Panc1 (cell line): ENCODE measurements at regions not wholly inside any gene's neighbourhood (a gene's known extent, or its start where the extent isn't known, plus 50 kb on each side); places are given as distances from the start of the nearest gene placed in this dataset.

Experiments used
- CTCF ChIP-seq: fragments of 450-650 bp; IDR thresholded peaks from 2 replicates; pipeline ENCODE4 v1.5.1; 2017; ENCODE audit warnings: mild to moderate bottlenecking
- POLR2AphosphoS5 ChIP-seq: IDR thresholded peaks from 2 replicates; pipeline ENCODE4 v1.6.1; 2012; ENCODE audit warnings: mild to moderate bottlenecking, low read depth, low read length, moderate library complexity
- REST ChIP-seq, 2 experiments: IDR thresholded peaks; 2 replicates each; pipeline ENCODE4 v1.6.1; 2011 to 2012; ENCODE audit warnings: low read depth in 2 of 2, control low read depth in 1 of 2, low read length in 1 of 2, mild to moderate bottlenecking in 1 of 2, moderate library complexity in 1 of 2; ENCODE audit not compliant: insufficient read depth in 1 of 2
- SIN3A ChIP-seq: IDR thresholded peaks from 2 replicates; pipeline ENCODE4 v1.6.1; 2012; ENCODE audit warnings: low read depth, mild to moderate bottlenecking, low read length, moderate library complexity, borderline replicate concordance; ENCODE audit not compliant: insufficient read depth
- TCF7L2 ChIP-seq: IDR thresholded peaks from 2 replicates; pipeline ENCODE4 v1.6.1; 2011; ENCODE audit warnings: mild to moderate bottlenecking, low read depth, low read length, inconsistent platforms

GRCh38 chr7:149635561-149636329, 137.6 kb downstream of the ZNF467 start:
- TF ChIP-seq CTCF (no peak), TCF7L2 (no peak), POLR2AphosphoS5 (no peak), REST (IDR thresholded peaks at IDR 0.05; ENCODE audit: insufficient read depth in 1 of 2, low read depth in 2 of 2, low read length in 1 of 2) (no peak), SIN3A (no peak)
